HFFc6 (cell line): ENCODE measurements at regions not wholly inside any gene's neighbourhood (a gene's known extent, or its start where the extent isn't known, plus 50 kb on each side); places are given as distances from the start of the nearest gene placed in this dataset.

ENCODE experiments used
- DNase-seq: peaks from one replicate; pipeline ENCODE4 v3.0.0-alpha.2; 2018
- H3K27ac Mint-ChIP-seq: 2 replicates; pipeline ENCODE4 v1.8.0; 2020; ENCODE audit warnings: mild to moderate bottlenecking, mixed read lengths
- H3K27me3 Mint-ChIP-seq: 2 replicates; pipeline ENCODE4 v1.8.0; 2021; ENCODE audit warnings: mild to moderate bottlenecking, moderate library complexity, mixed read lengths; ENCODE audit not compliant: insufficient read depth
- H3K36me3 Mint-ChIP-seq: 2 replicates; pipeline ENCODE4 v1.8.0; 2021; ENCODE audit warnings: low read depth, mixed read lengths
- H3K4me1 Mint-ChIP-seq: 2 replicates; pipeline ENCODE4 v1.8.0; 2020; ENCODE audit warnings: low read depth, mixed read lengths
- H3K4me3 Mint-ChIP-seq: 2 replicates; pipeline ENCODE4 v1.8.0; 2020; ENCODE audit warnings: mild to moderate bottlenecking, moderate library complexity, mixed read lengths
- H3K9me3 Mint-ChIP-seq: 2 replicates; pipeline ENCODE4 v1.8.0; 2020; ENCODE audit warnings: mild to moderate bottlenecking, mixed read lengths
- CTCF ChIP-seq: fragments of 200-600 bp; sonication (generic); IDR thresholded peaks from 2 replicates; pipeline ENCODE4 v1.5.0; 2021; ENCODE audit warnings: antibody characterized with exemption, mild to moderate bottlenecking

GRCh38 chr6:19552588-19552987 is 284.6 kb upstream of the ID4 start:
- Mint-ChIP-seq H3K9me3 (no peaks in the 10 kb centered on the region), H3K27me3 (no peaks in the 10 kb centered on the region; the same call in 1 of the 2 replicates)

GRCh38 chr6:19554356-19555225 is 282.6 kb upstream of the ID4 start:
- no peaks in the 10 kb centered on the region for H3K9me3 Mint-ChIP-seq
- TF ChIP-seq CTCF, result no peak
- DNase-seq, result no peak
- H3K4me3 Mint-ChIP-seq, result no peak overlapping the region
- no peak overlapping the region for H3K27ac Mint-ChIP-seq
- no peaks in the 10 kb centered on the region for H3K4me1 Mint-ChIP-seq
- H3K36me3 Mint-ChIP-seq, result no peaks in the 10 kb centered on the region
- H3K27me3 Mint-ChIP-seq, result no peaks in the 10 kb centered on the region; the same call in 1 of the 2 replicates

More at GRCh38 chr6:19552588-19552987, 284.6 kb upstream of the ID4 start:
- H3K4me3 Mint-ChIP-seq, result no peak overlapping the region
- H3K36me3 Mint-ChIP-seq, result no peaks in the 10 kb centered on the region
- H3K4me1 Mint-ChIP-seq, result no peaks in the 10 kb centered on the region
- DNase-seq, result no peak
- H3K27ac Mint-ChIP-seq, result no peak overlapping the region
- TF ChIP-seq CTCF, result no peak

- no peaks in the 10 kb centered on the region for H3K36me3 Mint-ChIP-seq
- no peak overlapping the region for H3K27ac Mint-ChIP-seq
- H3K4me1 Mint-ChIP-seq, result no peaks in the 10 kb centered on the region
- no peak overlapping the region for H3K4me3 Mint-ChIP-seq
- no peak for TF ChIP-seq CTCF
- H3K9me3 Mint-ChIP-seq, result no peaks in the 10 kb centered on the region
- DNase-seq, result no peak
- no peaks in the 10 kb centered on the region; the same call in none of the 2 replicates for H3K27me3 Mint-ChIP-seq
Measured at GRCh38 chr6:19557191-19557590, 280.0 kb upstream of the ID4 start.

- H3K36me3 Mint-ChIP-seq, result no peaks in the 10 kb centered on the region
- no peak overlapping the region for H3K4me3 Mint-ChIP-seq
- H3K27ac Mint-ChIP-seq, result no peak overlapping the region
- H3K27me3 Mint-ChIP-seq, result no peaks in the 10 kb centered on the region; the same call in none of the 2 replicates
- no peak for TF ChIP-seq CTCF
- H3K4me1 Mint-ChIP-seq, result no peaks in the 10 kb centered on the region
- no peaks in the 10 kb centered on the region for H3K9me3 Mint-ChIP-seq
- DNase-seq, result no peak
Measured at GRCh38 chr6:19558201-19558600, 279.0 kb upstream of the ID4 start.

GRCh38 chr6:19558934-19559333 is 278.2 kb upstream of the ID4 start:
- Mint-ChIP-seq H3K4me1 (no peaks in the 10 kb centered on the region), H3K9me3 (no peaks in the 10 kb centered on the region), H3K27me3 (no peaks in the 10 kb centered on the region; the same call in none of the 2 replicates), H3K27ac (no peak overlapping the region), H3K36me3 (no peaks in the 10 kb centered on the region), H3K4me3 (no peak overlapping the region)
- TF ChIP-seq CTCF, result no peak
- no peak for DNase-seq
